Neural crest cell (in vitro differentiated cells): ENCODE measurements at regions not wholly inside any gene's neighbourhood (a gene's known extent, or its start where the extent isn't known, plus 50 kb on each side); places are given as distances from the start of the nearest gene placed in this dataset.
"Not testable (repeated sequence)": the region's sequence is repeated elsewhere in the genome, so short reads cannot be mapped to it uniquely, and the experiment has no call there.

ENCODE experiments used
- DNase-seq: peaks from one replicate; pipeline ENCODE4 v3.0.0; 2021; ENCODE audit warnings: low read depth, mixed read lengths, low spot score
- H3K27ac Mint-ChIP-seq: one replicate; pipeline ENCODE4 v1.8.0; 2021; ENCODE audit warnings: mild to moderate bottlenecking, mixed read lengths; ENCODE audit not compliant: unreplicated experiment
- H3K27me3 Mint-ChIP-seq: 2 replicates; pipeline ENCODE4 v1.8.0; 2021; ENCODE audit warnings: low read depth, mild to moderate bottlenecking, mixed read lengths
- H3K36me3 Mint-ChIP-seq: 2 replicates; pipeline ENCODE4 v1.8.0; 2021; ENCODE audit warnings: low read depth, mild to moderate bottlenecking, mixed read lengths
- H3K4me1 Mint-ChIP-seq: 2 replicates; pipeline ENCODE4 v1.8.0; 2021; ENCODE audit warnings: mixed read lengths
- H3K4me3 Mint-ChIP-seq: one replicate; pipeline ENCODE4 v1.8.0; 2021; ENCODE audit warnings: mild to moderate bottlenecking, mixed read lengths
- H3K9me3 Mint-ChIP-seq: 2 replicates; pipeline ENCODE4 v1.8.0; 2021; ENCODE audit warnings: mixed read lengths
- CTCF ChIP-seq: fragments of 200-600 bp; sonication (generic); conservative IDR thresholded peaks from 2 replicates; pipeline ENCODE4 v1.5.0; 2021; ENCODE audit warnings: antibody characterized with exemption, mild to moderate bottlenecking

GRCh38 chr18:23317975-23318675 is 135.0 kb upstream of the RIOK3 start:
- Mint-ChIP-seq H3K27ac (no peak overlapping the region), H3K36me3 (peaks cover 4% of the 10 kb centered on the region), H3K9me3 (no peaks in the 10 kb centered on the region), H3K4me3 (no peak overlapping the region), H3K27me3 (no peaks in the 10 kb centered on the region), H3K4me1 (no peaks in the 10 kb centered on the region)
- TF ChIP-seq CTCF, result no peak
- no peak for DNase-seq

- Mint-ChIP-seq H3K27ac (no peak overlapping the region), H3K9me3 (no peaks in the 10 kb centered on the region), H3K27me3 (no peaks in the 10 kb centered on the region), H3K4me1 (no peaks in the 10 kb centered on the region), H3K36me3 (peaks cover 3% of the 10 kb centered on the region), H3K4me3 (no peak overlapping the region)
- DNase-seq, result no peak
- TF ChIP-seq CTCF, result no peak
Observed at GRCh38 chr18:23320709-23321236, 132.3 kb upstream of the RIOK3 start.

GRCh38 chr18:23321996-23322395 is 131.1 kb upstream of the RIOK3 start:
- no peak overlapping the region for H3K4me3 Mint-ChIP-seq
- DNase-seq, result no peak
- no peak overlapping the region for H3K27ac Mint-ChIP-seq
- H3K4me1 Mint-ChIP-seq, result no peaks in the 10 kb centered on the region
- TF ChIP-seq CTCF, result no peak
- no peaks in the 10 kb centered on the region for H3K9me3 Mint-ChIP-seq
- peaks cover 9% of the 10 kb centered on the region for H3K36me3 Mint-ChIP-seq
- no peaks in the 10 kb centered on the region for H3K27me3 Mint-ChIP-seq

DNA sequence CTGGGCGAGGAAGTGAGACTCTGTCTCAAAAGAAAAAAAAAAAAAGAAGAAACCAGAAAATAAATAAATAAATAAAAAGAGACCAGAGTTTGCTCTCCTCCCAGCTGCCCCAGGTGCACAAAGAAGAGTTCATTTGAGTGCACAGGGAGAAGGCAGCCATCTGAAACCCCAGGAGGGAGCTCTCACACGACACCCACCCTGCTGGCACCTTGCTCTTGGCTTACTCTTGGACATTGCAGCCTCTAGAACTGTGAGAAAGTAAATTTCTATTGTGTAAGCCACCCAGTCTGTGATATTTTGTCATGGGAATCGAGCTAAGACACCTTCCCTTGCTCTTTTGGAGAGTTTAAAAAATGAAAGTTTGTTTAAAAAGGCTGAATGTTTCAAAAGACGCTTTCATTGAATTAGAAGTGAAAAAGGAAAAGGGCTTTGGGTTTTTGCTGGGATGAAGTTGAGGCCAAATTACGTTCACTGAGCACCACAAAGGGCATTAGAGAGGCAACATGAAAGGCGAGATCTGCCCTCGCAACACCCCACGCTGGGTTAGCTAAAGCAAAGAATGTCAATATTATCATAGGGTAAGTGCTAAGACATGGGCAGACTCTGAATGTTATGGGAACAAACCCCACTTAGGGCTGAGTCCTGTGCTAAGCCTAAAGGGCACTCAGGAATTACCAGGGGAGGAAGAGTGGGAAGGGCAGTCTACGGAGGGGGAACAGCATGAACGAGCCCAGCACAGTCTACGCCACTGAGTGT is 128.9 kb upstream of the RIOK3 start:
- Mint-ChIP-seq H3K4me1 (no peaks in the 10 kb centered on the region), H3K9me3 (no peaks in the 10 kb centered on the region), H3K27me3 (no peaks in the 10 kb centered on the region)

GRCh38 chr18:23324861-23325260 is 128.2 kb upstream of the RIOK3 start:
- H3K27ac Mint-ChIP-seq, result no peak overlapping the region
- H3K4me3 Mint-ChIP-seq, result no peak overlapping the region

More for the DNA sequence above, 128.9 kb upstream of the RIOK3 start:
- DNase-seq, result no peak
- no peak for TF ChIP-seq CTCF
- Mint-ChIP-seq H3K27ac (no peak overlapping the region), H3K4me3 (no peak overlapping the region), H3K36me3 (peaks cover 21% of the 10 kb centered on the region)

DNA sequence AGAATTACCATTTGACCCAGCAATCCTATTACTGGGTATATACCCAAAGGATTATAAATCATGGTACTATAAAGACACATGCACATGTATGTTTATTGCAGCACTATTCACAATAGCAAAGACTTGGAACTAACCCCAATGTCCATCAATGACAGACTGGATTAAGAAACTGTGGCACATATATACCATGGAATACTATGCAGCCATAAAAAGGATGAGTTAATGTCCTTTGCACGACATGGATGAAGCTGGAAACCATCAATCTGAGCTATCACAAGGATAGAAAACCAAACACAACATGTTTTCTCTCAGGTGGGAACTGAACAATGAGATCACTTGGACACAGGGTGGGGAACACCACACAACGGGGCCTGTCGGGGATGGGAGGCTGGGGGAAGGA is 123.4 kb upstream of the RIOK3 start:
- not testable (repeated sequence) for DNase-seq, H3K4me1 Mint-ChIP-seq, H3K27ac Mint-ChIP-seq, H3K27me3 Mint-ChIP-seq, H3K9me3 Mint-ChIP-seq, H3K4me3 Mint-ChIP-seq
- H3K36me3 Mint-ChIP-seq, result peaks cover 32% of the 10 kb centered on the region

More at GRCh38 chr18:23324861-23325260, 128.2 kb upstream of the RIOK3 start:
- TF ChIP-seq CTCF, result no peak
- Mint-ChIP-seq H3K4me1 (no peaks in the 10 kb centered on the region), H3K27me3 (no peaks in the 10 kb centered on the region), H3K36me3 (peaks cover 26% of the 10 kb centered on the region), H3K9me3 (no peaks in the 10 kb centered on the region)
- no peak for DNase-seq
